GM21529 (cell line): ENCODE measurements at regions not wholly inside any gene's neighbourhood (a gene's known extent, or its start where the extent isn't known, plus 50 kb on each side); places are given as distances from the start of the nearest gene placed in this dataset.

Experiments used
- ATAC-seq: cut with Tn5 transposase; IDR thresholded peaks from one replicate; pipeline ENCODE4 v1.9.1; 2021; ENCODE audit not compliant: unreplicated experiment

DNA sequence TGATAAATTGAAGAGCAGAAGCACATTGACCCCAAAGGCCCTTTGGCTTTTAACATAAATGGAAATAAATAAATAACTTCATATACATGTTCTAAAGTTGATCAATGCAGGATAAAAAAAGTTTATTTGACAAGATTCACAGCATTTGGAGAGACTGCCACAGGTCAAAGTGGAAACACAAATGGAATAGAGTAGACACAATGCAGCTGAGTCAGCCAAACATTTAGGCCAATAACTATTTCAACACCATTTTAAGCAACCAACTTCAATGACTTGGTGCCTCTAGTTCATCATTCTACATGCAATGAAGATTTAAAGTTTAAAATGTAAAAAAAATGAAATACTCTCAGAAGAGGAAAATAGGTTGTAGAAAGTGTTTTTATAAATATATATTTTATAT, 365.2 kb downstream of the FAT4 start:
- ATAC-seq = no peak

DNA sequence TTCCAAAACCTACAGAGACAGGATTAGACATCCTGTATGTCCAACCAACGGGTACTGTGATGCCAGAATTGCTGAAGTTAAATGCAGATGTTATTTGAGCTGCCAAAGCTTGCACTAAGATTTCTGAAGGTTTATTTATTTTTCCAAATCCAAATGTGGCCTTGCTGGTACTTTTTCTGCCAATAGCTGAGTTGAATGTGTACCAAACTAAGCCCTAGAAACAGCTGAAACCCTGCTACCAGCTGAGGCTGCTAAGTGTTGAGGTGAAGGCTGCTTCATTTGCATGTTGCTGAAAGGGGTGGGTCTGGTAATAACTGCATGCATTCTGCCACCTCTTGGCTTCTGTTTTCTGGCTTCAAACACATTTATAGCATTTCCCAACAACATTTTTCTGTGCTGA, 366.5 kb downstream of the FAT4 start:
- ATAC-seq = no peak

DNA sequence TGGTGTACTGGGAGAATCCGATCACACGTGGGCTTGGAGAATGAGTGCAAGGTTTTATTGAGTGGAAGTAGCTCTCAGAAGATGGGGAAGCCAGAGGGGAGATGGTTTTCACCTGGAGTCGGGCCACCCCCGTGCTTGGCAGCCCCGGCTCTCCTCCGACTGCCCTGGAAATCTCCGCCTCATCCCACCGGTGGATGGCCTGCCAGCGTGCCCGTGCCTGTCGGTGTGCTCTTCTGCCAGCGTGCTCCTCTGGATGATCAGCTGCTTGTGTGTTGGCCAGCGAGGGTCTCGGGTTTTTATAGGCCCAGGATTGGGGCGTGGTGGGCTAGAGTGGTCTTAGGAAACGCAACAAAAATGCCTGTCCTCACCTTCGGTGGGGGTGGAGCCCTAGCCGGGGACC, 368.0 kb downstream of the FAT4 start:
- no peak for ATAC-seq

DNA sequence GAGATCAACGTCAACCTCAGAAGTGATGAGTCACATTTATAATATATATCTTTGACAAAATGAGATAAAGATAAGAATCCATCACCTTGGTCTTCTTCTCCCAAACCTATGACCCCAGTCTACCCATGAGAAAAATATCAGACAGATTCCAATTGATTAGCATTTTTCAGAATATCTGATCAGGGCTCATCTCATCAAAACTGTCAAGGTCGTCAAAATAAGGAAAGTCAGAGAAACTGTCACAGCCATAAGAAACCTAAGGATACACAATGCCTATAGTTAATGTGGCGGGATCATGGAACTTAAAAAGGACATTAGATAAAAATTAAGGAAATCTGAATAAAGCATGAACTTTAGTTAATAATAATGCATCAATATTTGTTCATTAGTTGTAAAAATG, 374.1 kb downstream of the FAT4 start:
- ATAC-seq = no peak

DNA sequence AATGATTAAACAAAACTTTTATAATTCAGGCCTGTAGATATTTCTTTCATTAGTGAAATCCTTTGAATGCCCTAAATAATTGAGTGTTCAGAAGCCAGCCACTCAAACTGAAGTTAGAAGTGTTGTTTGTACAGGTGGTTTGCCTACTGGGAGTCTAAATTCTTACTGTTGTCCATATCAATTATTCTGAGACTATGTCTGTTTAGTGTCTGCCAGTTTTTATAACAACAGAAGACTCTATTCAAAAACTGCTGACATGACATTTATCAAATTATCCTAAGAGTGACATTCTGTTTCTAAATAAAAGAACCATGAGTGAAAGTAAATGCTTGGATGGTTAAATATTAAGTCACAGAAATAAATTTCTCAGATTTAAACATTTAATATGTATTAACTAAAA, 375.1 kb downstream of the FAT4 start:
- no peak for ATAC-seq

DNA sequence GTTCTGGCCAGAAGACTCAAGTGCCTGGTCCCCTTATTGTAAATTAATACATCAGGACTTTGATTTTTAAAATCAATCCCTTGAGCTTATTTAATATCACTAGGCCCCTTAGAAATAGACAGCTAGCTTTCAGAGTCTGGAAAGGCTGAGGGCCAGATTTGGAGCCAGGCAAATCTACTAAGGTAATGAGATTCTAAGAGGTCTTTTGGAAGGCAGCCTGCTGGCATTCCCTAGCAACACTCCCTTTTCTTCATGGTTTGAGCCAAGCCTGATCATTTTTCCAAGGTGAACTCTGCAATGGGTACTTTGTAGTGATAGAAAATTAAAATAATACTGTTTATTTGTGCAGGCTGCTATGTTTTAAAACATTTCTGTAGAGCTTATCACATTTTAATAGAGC, 378.5 kb downstream of the FAT4 start:
- ATAC-seq = no peak

DNA sequence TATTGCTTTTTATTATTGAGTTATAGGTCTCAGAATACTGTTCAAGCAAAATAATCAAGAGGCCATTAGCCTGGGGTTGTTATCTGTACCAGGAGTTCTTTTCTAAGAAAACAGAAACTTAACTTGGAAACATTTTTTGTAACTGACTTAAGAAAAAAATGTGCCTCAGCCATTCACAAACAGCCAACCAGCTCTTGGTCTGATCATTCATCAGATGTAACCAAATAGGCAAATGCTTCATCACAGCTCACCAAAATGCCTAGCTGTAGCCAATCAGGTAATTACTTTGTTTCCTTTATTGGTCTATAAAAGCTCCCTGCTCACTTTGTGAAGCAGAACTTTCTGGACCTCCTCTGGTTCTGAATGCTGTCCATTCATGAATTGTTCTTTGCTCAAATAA, 387.7 kb downstream of the FAT4 start:
- no peak for ATAC-seq

DNA sequence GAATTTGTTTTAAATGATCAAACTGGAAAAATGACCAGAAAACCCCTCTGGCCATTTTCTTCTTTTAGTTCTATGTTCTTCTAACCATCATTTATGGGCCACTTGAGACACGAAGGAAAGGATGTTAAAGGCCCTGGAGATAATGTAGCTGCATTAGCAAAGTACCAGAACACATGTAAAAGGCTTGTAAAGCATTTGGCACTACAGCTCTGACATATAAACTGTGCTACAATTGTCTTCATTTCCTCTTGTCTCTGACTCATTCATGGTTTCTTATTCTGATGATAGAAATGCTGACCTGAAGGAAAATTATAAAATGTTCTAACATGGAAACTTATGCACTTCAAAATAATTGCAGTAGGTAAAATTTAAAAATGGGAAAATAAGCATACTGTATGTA, 388.7 kb downstream of the FAT4 start:
- no peak for ATAC-seq

DNA sequence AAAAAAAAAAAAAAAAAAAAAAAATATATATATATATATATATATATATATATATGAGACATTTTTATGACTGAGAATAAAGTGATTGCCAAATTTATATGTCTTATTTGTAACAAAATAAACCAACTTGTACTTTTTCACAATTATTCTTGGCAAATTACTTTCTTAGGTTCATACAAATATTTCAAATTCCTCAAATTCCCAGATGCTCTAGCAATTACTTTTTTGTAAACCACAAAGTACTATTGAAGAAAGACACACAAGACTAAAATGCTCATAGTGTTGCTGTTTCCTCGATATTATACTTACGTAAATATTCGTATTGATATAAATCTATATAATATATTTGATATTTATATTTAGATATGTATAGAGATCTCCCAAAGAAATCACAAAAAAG, 390.0 kb downstream of the FAT4 start:
- ATAC-seq = no peak

DNA sequence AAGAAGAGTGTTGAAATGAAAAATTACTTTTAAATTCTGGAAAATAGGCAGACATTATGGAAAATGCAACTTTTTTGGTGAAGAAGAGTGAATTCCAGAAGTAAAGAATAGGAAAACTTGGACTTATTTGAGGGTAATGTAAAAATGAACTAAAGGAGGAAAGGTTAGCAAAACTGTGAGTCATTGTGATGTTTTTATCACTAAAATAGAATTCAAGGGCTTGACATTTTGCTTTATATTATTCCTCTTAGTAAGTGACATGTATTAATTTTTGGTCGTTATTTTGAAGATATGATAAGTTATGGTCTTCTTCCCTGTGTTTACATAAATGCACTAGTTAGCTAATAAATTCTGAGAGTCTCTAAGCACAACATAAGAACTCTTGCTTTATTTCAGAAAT, 390.9 kb downstream of the FAT4 start:
- ATAC-seq = no peak

DNA sequence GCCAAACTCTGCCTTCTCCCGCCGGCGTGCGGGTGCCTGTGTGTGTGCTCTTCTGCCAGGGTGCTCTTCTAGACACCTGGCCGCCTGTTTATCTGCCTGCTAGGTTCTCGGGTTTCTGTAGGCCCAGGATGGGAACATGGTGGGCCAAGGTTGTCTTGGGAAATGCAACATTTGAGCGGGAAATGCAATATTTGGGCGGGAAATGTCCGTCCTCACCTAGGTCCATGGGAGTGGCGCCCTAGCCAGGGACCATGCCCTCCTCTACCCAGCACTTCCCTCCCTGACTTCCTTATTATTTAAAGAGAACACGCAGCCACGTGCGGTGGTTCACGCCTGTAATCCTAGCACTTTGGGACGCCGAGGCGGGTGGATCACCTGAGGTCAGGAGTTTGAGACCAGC, 392.6 kb downstream of the FAT4 start:
- ATAC-seq = no peak

DNA sequence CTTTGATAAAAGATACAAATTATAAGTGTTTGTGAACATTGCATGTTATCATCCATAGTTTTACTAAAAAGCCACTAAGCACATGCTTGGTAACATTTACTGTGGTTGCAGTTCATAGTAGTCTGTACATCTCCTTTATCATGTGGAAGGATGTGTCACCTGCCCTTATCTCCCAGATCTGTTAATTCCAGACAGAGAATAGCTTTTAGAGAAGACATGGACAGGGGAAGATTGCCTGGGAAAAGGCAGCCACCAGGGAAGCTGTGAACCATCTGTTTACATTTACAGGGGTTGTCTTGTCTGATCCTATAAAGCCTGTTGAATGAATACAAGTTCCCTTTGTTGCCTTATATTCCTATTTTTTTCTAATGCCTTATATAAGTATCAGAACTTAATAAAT, 396.0 kb downstream of the FAT4 start:
- no peak for ATAC-seq

DNA sequence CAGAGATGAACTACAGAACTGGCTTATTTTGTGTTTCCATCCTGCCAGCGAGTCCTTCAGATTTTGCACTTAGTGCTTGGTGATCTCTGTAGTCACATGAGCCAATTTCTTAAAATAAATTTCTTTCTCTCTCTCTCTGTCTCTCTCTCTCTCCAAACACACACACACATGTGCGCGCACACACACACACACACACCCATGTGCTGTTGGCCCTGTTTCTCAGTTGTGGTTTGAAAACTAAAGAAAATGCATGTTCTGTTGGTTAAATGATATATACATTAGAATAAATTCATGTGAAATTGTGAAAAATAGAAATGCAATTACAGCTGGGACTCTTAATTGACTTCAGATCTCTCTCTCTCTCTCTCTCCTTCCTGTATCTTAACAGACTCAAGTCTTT, 399.3 kb downstream of the FAT4 start:
- no peak for ATAC-seq

DNA sequence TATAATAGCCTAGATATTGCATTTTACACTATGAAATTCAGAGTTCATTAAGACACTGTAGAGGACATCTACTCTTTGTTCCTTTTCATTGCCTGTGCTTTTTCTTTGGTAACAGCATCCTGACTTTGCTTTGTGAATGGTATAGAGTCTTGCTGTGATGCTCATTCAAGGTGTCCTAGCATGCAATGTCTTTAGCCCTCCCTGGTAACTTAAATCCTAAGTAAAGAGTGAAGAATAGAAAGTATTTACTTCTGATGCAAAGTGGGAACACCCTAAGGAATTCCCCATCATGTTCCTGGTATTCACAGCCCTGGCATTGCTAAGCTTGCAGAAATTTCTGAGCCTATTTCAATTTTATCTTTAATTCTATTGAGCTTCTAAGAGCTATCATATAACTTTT, 400.1 kb downstream of the FAT4 start:
- ATAC-seq = no peak

DNA sequence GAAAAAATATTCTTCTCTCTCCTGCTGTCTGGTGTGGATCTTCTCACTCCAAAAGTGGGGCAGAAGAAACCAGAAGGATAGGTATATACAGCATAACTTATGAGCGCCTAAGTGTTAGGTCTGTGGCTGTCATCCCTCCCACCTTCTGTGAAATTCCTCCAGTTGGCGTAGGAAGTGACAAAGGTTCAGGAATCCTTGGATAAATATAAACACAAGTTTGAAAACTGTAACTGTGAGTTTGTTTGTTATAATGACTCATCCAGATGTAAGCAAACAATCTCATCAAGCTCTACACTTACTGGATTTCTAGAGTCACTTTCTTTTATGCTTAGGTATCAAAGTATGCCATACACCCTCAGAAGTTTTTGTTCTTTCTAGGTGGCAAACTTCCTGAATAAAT, 405.2 kb downstream of the FAT4 start:
- ATAC-seq = no peak

DNA sequence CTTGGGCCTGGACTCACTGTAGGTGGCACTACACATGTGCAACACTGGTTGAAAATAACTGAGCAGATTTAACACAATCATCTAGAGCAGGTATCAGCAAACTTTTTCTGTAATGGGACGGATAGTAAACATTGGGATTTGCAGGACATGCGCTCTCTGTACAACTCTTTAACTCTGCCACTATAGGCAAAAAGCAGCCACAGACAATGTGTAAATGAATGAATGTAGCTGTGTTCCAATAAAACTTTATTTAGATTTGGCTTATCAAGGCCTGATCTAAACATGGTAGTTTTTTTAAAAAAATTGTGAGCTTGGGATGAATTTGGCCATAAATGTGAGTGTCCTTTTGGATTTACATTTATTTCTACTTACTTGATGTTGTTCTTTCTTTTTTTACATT, 407.3 kb downstream of the FAT4 start:
- no peak for ATAC-seq

DNA sequence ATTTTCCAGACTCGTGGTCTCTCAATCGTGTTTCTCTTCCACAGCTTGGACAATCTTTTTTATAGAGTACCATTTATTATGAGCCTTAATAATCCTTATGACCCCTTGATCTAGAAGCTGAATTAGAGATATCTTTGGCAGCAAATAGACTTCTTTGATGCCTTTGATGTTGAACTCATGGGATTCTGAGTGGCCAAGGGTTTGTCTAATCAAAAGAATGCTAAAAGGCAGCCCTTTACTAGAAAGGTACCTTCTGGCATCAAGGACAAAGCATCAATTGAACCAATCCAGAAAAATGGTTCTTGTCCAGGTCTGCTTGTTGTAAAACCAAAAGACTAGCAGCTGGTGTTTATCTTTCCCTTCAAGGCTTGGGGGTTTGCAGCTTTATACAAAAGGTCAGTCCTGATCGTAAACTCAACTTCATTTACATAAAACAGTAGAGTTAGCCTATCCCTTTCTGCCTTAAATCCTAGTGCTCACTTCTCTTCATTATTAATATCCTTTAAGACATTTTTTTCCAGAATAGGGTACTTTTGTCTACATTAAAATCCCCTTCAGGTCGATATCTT, 411.3 kb downstream of the FAT4 start:
- no peak for ATAC-seq

DNA sequence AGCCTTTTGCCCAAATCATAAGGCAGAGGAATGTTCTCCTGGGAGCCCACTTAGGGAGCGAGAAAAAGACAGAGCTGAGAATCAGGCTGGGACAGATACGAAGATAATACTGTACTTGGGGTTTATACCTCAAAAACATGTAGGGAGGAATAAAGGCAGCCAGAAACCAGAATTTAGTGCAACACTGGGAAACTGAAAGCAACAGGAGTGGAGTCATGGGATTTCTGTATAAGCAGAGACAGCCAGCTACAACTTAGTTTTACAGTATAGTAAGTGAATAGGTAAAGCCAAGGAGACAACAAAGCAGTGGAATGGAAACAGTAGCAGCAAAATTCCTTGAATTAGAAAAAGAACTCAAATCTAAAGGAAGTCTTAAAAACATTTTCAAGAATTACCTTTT, 413.2 kb downstream of the FAT4 start:
- ATAC-seq = no peak

DNA sequence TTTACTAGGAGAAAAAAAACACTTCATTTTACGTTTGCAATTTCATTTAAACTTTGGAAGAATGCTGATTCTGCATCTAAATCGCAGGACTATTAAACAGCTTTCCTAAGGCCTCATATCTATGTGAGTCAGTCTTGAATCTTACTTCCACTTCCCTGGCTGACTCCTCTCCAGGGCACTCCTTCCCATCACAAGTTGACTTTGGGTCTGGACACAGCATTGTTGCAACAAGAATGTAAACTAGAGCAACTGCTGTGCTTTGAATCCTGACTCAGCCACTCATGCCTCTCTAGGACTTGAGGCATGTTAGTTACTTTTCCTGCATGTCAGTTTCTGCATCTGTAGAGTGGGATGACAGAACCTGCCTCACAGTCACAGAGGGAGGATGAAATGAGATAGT, 413.8 kb downstream of the FAT4 start:
- ATAC-seq = no peak

DNA sequence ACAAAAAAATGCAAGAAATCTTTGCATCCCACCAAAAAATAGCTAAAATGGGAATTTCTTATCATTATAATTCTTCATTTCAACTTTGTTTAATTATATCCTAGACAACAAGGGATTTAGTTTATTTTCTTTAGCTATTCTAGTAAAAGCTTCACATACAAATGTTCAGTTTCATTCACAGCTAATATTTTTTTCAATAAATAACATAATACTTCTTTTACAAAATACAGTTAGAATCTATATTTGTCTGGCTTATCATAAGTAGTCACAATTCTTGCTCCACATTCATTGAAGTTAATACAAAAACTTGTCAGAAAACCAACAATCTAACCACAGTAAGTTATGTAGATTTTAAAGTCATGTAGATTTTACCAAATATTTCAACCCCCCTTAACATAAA, 414.4 kb downstream of the FAT4 start:
- no peak for ATAC-seq

DNA sequence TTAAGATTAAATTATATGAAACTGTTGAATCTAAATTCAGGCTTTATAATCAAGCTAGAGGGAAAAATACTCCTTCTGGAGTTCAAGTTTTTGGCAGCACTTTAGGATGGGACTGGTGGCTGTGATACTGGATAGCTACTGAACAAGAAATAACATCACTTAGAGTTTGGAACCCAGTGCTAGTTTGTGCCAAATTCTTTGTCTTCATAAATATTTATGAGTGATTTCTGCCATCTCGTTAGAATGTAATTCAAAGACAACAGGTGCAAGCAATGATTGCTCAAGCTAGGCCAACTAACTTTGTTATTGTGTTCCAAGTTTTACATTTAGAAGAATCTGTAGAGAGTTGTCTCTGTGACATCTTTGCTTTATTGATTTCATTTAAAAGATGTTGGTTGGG, 417.9 kb downstream of the FAT4 start:
- no peak for ATAC-seq

DNA sequence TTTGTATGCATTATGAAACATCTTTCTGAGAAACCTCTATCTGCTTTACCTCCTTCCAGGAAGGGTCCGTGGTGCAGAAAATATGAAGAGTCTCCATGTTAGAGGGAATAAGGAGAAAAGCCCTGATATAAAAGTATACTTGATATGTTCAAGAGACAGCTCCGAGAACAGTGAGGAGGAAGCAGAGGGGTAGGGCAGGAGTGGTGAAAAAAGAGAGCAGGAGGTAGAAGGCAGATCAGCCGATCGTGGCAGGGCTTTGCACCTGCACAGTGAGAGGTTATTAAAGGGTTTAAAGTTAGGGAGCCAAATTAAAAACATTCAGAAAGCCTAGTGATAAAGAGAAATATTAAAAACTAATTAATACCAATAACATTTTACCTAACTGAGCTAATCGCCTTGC, 419.7 kb downstream of the FAT4 start:
- ATAC-seq = no peak

DNA sequence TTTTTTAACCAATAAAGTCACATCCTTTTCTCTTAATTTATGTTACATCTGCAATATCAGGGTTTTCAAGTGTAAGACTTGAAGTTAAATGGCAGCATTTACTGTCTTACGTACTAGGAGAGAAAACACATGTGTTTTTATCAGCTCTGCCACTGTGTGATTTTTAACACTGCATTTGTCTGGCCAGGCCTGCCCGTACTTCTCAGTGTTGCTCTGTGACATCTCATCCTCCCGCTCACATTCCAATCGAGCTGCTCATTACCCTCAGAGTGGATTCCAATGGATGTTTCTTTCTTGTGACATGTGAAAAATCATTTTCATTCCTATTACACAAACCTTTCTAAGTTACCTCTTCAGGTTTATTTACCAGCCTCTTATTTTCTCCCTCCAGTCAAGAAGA, 420.3 kb downstream of the FAT4 start:
- no peak for ATAC-seq

DNA sequence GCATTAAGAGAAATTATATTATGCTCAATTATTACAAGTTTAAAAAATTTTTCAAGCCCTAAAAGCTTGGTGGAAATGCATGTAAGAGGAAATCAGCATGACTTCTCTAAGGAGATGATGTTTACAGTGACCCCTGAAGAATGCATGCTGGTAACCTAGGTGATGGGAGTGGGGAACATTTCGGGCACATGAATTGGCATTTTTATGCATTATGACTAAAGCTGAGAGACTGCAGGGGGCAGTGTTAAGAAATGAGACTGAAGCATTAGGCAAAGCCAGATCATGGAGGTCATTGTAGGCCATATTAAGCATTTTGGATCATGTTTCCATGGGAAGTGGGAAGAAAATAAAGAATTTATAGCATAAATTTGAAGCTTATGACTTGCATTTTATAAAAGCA, 421.3 kb downstream of the FAT4 start:
- no peak for ATAC-seq
